ENCODE measurements at regions not wholly inside any gene's neighbourhood (a gene's known extent, or its start where the extent isn't known, plus 50 kb on each side); places are given as distances from the start of the nearest gene placed in this dataset.

- no peak for TF ChIP-seq CTCF (conservative IDR thresholded peaks at IDR 0.05)
- no peak for TF ChIP-seq EZH2 (IDR thresholded peaks at IDR 0.05; ENCODE audit: low read depth)
Observed at GRCh38 chr21:39114871-39115575, 68.2 kb downstream of the PSMG1 start.

Data from PC-9 (cell line).